ENCODE measurements at regions not wholly inside any gene's neighbourhood (a gene's known extent, or its start where the extent isn't known, plus 50 kb on each side); places are given as distances from the start of the nearest gene placed in this dataset.

DNA sequence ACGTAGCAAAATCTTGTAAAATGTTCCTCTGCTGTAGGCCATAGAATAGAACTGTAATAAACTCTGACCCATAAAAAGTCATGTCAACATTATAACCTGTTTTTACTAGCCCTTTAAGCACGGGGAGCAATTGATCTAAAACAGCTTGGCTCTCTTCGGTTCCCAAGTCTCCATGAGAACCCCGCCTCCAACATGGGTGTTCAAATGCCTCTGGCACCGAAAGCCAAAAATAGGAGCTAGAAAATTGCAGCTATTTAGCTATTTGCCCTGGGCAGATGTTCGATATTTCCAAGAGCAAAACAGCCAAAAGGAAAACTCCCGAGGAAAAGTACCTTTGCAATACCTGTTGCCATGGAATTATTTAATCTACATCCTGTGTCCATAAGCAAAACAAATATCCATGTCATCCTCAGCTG, 563.1 kb downstream of the EFNB2 start:
- DNase-seq (ENCODE audit: low read depth): no peak
- TF ChIP-seq, protein P1, sequence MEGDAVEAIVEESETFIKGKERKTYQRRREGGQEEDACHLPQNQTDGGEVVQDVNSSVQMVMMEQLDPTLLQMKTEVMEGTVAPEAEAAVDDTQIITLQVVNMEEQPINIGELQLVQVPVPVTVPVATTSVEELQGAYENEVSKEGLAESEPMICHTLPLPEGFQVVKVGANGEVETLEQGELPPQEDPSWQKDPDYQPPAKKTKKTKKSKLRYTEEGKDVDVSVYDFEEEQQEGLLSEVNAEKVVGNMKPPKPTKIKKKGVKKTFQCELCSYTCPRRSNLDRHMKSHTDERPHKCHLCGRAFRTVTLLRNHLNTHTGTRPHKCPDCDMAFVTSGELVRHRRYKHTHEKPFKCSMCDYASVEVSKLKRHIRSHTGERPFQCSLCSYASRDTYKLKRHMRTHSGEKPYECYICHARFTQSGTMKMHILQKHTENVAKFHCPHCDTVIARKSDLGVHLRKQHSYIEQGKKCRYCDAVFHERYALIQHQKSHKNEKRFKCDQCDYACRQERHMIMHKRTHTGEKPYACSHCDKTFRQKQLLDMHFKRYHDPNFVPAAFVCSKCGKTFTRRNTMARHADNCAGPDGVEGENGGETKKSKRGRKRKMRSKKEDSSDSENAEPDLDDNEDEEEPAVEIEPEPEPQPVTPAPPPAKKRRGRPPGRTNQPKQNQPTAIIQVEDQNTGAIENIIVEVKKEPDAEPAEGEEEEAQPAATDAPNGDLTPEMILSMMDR (IDR thresholded peaks at IDR 0.05; ENCODE audit: insufficient read depth, low read depth, low read length): no peak
- H3K4me3 ChIP-seq (ENCODE audit: low read depth, low read length): no peak overlapping the region
- H3K36me3 ChIP-seq (ENCODE audit: control insufficient read depth, insufficient read depth, low read length): no peaks in the 10 kb centered on the region
- no peaks in the 10 kb centered on the region for H3K27me3 ChIP-seq (ENCODE audit: control insufficient read depth, insufficient read depth, low read length)
- CTCF ChIA-PET: interaction anchor here (0.6 to 1.1 kb wide), 2 partner anchors 9 to 22 kb away, joined by 3 read pairs; no protein-coding TSS in a partner anchor
- POLR2A ChIA-PET: interaction anchor here (0.5 kb wide), 1 partner anchor 8 kb away, joined by 4 read pairs; no protein-coding TSS in a partner anchor

GRCh38 chr13:105971738-105972137, 563.7 kb downstream of the EFNB2 start:
- Histone ChIP-seq H3K36me3 (ENCODE audit: control insufficient read depth, insufficient read depth, low read length) (no peaks in the 10 kb centered on the region), H3K27me3 (ENCODE audit: control insufficient read depth, insufficient read depth, low read length) (no peaks in the 10 kb centered on the region), H3K4me3 (ENCODE audit: low read depth, low read length) (no peak overlapping the region)
- TF ChIP-seq, protein P1 (IDR thresholded peaks at IDR 0.05; ENCODE audit: insufficient read depth, low read depth, low read length): no peak
- ChIA-PET POLR2A (interaction anchor here (0.5 kb wide), 1 partner anchor 9 kb away, joined by 4 read pairs; no protein-coding TSS in a partner anchor), CTCF (interaction anchor here (0.7 to 1.1 kb wide), 2 partner anchors 9 to 44 kb away, joined by 3 read pairs; no protein-coding TSS in a partner anchor)
- DNase-seq (ENCODE audit: low read depth): no peak

GRCh38 chr13:105971312-105971711, 564.1 kb downstream of the EFNB2 start:
- CTCF ChIA-PET: interaction anchor here (0.7 kb wide), 1 partner anchor 43 kb away, joined by 3 read pairs; no protein-coding TSS in a partner anchor
- H3K4me3 ChIP-seq (ENCODE audit: low read depth, low read length): no peak overlapping the region
- H3K27me3 ChIP-seq (ENCODE audit: control insufficient read depth, insufficient read depth, low read length): no peaks in the 10 kb centered on the region
- DNase-seq (ENCODE audit: low read depth): no peak
- POLR2A ChIA-PET: no interaction called here
- TF ChIP-seq, protein P1 (IDR thresholded peaks at IDR 0.05; ENCODE audit: insufficient read depth, low read depth, low read length): no peak
- no peaks in the 10 kb centered on the region for H3K36me3 ChIP-seq (ENCODE audit: control insufficient read depth, insufficient read depth, low read length)

DNA sequence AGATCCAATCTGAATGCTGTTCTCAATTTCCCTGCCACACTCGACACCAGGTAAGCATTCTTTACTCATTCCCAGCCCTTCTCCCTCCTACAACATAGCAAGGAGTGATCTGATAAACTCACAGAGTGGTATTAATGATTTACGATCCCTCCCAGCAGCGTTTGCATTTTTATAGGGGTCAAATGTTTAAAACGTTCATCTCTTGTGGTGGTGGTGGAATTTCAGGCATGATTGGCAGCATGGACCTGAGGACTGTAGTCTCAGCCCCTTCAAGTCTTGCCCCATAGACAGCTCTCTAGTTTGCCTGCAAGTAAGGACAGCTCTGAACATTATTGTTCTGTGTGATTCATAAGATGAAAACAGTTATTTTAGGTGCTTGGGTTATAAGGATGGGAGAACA, 565.7 kb downstream of the EFNB2 start:
- H3K27me3 ChIP-seq (ENCODE audit: control insufficient read depth, insufficient read depth, low read length): no peaks in the 10 kb centered on the region
- TF ChIP-seq, protein P1 (IDR thresholded peaks at IDR 0.05; ENCODE audit: insufficient read depth, low read depth, low read length): no peak
- H3K36me3 ChIP-seq (ENCODE audit: control insufficient read depth, insufficient read depth, low read length): no peaks in the 10 kb centered on the region
- CTCF ChIA-PET: no interaction called here
- H3K4me3 ChIP-seq (ENCODE audit: low read depth, low read length): no peak overlapping the region
- POLR2A ChIA-PET: no interaction called here
- DNase-seq (ENCODE audit: low read depth): no peak

- no peak for DNase-seq (ENCODE audit: low read depth)
- POLR2A ChIA-PET: no interaction called here
- H3K27me3 ChIP-seq (ENCODE audit: control insufficient read depth, insufficient read depth, low read length): no peaks in the 10 kb centered on the region
- H3K36me3 ChIP-seq (ENCODE audit: control insufficient read depth, insufficient read depth, low read length): no peaks in the 10 kb centered on the region
- CTCF ChIA-PET: interaction anchor here (1.3 kb wide), 1 partner anchor 31 kb away, joined by 3 read pairs; no protein-coding TSS in a partner anchor
- TF ChIP-seq, protein P1 (IDR thresholded peaks at IDR 0.05; ENCODE audit: insufficient read depth, low read depth, low read length): no peak
- H3K4me3 ChIP-seq (ENCODE audit: low read depth, low read length): no peak overlapping the region
These were observed 569.6 kb downstream of the EFNB2 start for GRCh38 chr13:105965910-105966309.

Measured in BJ (cell line).